ENCODE measurements at regions not wholly inside any gene's neighbourhood (a gene's known extent, or its start where the extent isn't known, plus 50 kb on each side); places are given as distances from the start of the nearest gene placed in this dataset.

GRCh38 chr6:67190733-67191132 lies 1444.3 kb upstream of the ADGRB3 start:
- TF ChIP-seq RBM15 (IDR thresholded peaks at IDR 0.05; ENCODE audit: insufficient read depth, low read length) (no peak), NR3C1 (CRISPR knock-in tag; IDR thresholded peaks at IDR 0.05) (no peak), ZNF395 (CRISPR knock-in tag; IDR thresholded peaks at IDR 0.05) (no peak)

All from K562 (cell line).